T-helper 17 cell (primary cell): ENCODE measurements at regions not wholly inside any gene's neighbourhood (a gene's known extent, or its start where the extent isn't known, plus 50 kb on each side); places are given as distances from the start of the nearest gene placed in this dataset.
"Not testable (repeated sequence)": the region's sequence is repeated elsewhere in the genome, so short reads cannot be mapped to it uniquely, and the experiment has no call there.

Experiments
- ATAC-seq: fragments of 150-1000 bp; cut with Tn5 transposase; 2 replicates; pipeline ENCODE4 v1.10.0; 2021; ENCODE audit warnings: mild to moderate bottlenecking, moderate library complexity
- DNase-seq, 3 donors: peaks; one replicate each; pipeline versions ENCODE4 v3.0.0 to v3.0.0-alpha.2; 2020 to 2021
- H3K9me3 ChIP-seq: one replicate; pipeline ENCODE4 v1.7.0; 2013; ENCODE audit warnings: low read length, mild to moderate bottlenecking; ENCODE audit not compliant: control insufficient read depth, poor library complexity, severe bottlenecking
- H3K27ac Mint-ChIP-seq: one replicate; pipeline ENCODE4 v1.8.0; 2022; ENCODE audit warnings: mild to moderate bottlenecking, moderate library complexity, mixed read lengths
- H3K27me3 Mint-ChIP-seq: one replicate; pipeline ENCODE4 v1.8.0; 2022; ENCODE audit warnings: mixed read lengths
- H3K36me3 Mint-ChIP-seq: one replicate; pipeline ENCODE4 v1.8.0; 2022; ENCODE audit warnings: low read depth, mixed read lengths
- H3K4me1 Mint-ChIP-seq: one replicate; pipeline ENCODE4 v1.8.0; 2022; ENCODE audit warnings: mild to moderate bottlenecking, mixed read lengths
- H3K4me3 Mint-ChIP-seq: one replicate; pipeline ENCODE4 v1.8.0; 2022; ENCODE audit warnings: mild to moderate bottlenecking, moderate library complexity, mixed read lengths

GRCh38 chr4:82301390-82301789 lies 72.4 kb downstream of the HNRNPD start:
- not testable (repeated sequence) for ATAC-seq, H3K27ac Mint-ChIP-seq, H3K4me3 Mint-ChIP-seq, DNase-seq, H3K27me3 Mint-ChIP-seq, H3K36me3 Mint-ChIP-seq, H3K4me1 Mint-ChIP-seq, H3K9me3 ChIP-seq

- Mint-ChIP-seq H3K4me3 (peak overlapping the region; percentile 41), H3K4me1 (peaks cover 8% of the 10 kb centered on the region), H3K27me3 (no peaks in the 10 kb centered on the region), H3K36me3 (no peaks in the 10 kb centered on the region), H3K27ac (no peak overlapping the region)
- H3K9me3 ChIP-seq = no peaks in the 10 kb centered on the region
- ATAC-seq (peak; percentile 94), DNase-seq (no peak)
These were observed 80.5 kb downstream of the HNRNPD start for GRCh38 chr4:82293304-82293703.

- no peak overlapping the region for H3K27ac Mint-ChIP-seq
- peaks cover 22% of the 10 kb centered on the region for H3K4me1 Mint-ChIP-seq
- peaks cover 3% of the 10 kb centered on the region for H3K27me3 Mint-ChIP-seq
- ATAC-seq (no peak), DNase-seq (no peak)
- H3K36me3 Mint-ChIP-seq = no peaks in the 10 kb centered on the region
- H3K4me3 Mint-ChIP-seq = no peak overlapping the region
- H3K9me3 ChIP-seq = no peaks in the 10 kb centered on the region
These were observed 86.1 kb downstream of the HNRNPD start for GRCh38 chr4:82287720-82288119.

- H3K27me3 Mint-ChIP-seq = peaks cover 8% of the 10 kb centered on the region
- peak overlapping the region; percentile 86 for H3K27ac Mint-ChIP-seq
- DNase-seq (peak; percentile 97 to 99 (median 99)), ATAC-seq (peak; percentile 95)
- H3K9me3 ChIP-seq = no peaks in the 10 kb centered on the region
- H3K4me1 Mint-ChIP-seq = peaks cover 21% of the 10 kb centered on the region
- no peaks in the 10 kb centered on the region for H3K36me3 Mint-ChIP-seq
- H3K4me3 Mint-ChIP-seq = peak overlapping the region; percentile 88
These were observed 88.7 kb downstream of the HNRNPD start for GRCh38 chr4:82284858-82285805.

GRCh38 chr4:82284475-82284857 lies 89.3 kb downstream of the HNRNPD start:
- no peaks in the 10 kb centered on the region for H3K9me3 ChIP-seq
- Mint-ChIP-seq H3K4me3 (peak overlapping the region; percentile 88), H3K4me1 (peaks cover 21% of the 10 kb centered on the region), H3K27ac (peak overlapping the region; percentile 86), H3K36me3 (no peaks in the 10 kb centered on the region), H3K27me3 (peaks cover 8% of the 10 kb centered on the region)
- no peak for ATAC-seq
- no peak for DNase-seq

- no peaks in the 10 kb centered on the region for H3K9me3 ChIP-seq
- DNase-seq (no peak), ATAC-seq (no peak)
- peaks cover 8% of the 10 kb centered on the region for H3K27me3 Mint-ChIP-seq
- peaks cover 2% of the 10 kb centered on the region for H3K36me3 Mint-ChIP-seq
- H3K4me3 Mint-ChIP-seq = no peak overlapping the region
- no peak overlapping the region for H3K27ac Mint-ChIP-seq
- H3K4me1 Mint-ChIP-seq = peaks cover 21% of the 10 kb centered on the region
These were observed 90.9 kb downstream of the HNRNPD start for GRCh38 chr4:82282875-82283274.

- not testable (repeated sequence) for H3K27me3 Mint-ChIP-seq, DNase-seq, H3K4me3 Mint-ChIP-seq, H3K9me3 ChIP-seq, H3K27ac Mint-ChIP-seq, ATAC-seq, H3K36me3 Mint-ChIP-seq
- H3K4me1 Mint-ChIP-seq = peaks cover 16% of the 10 kb centered on the region
These were observed 94.2 kb downstream of the HNRNPD start for GRCh38 chr4:82279550-82279949.

- Mint-ChIP-seq H3K4me1 (peaks cover 12% of the 10 kb centered on the region), H3K27ac (no peak overlapping the region), H3K4me3 (no peak overlapping the region), H3K27me3 (peaks cover 11% of the 10 kb centered on the region), H3K36me3 (peaks cover 9% of the 10 kb centered on the region)
- DNase-seq (no peak), ATAC-seq (no peak)
- H3K9me3 ChIP-seq = no peaks in the 10 kb centered on the region
These were observed 97.5 kb downstream of the HNRNPD start for GRCh38 chr4:82276332-82276640.

- H3K27ac Mint-ChIP-seq = no peak overlapping the region
- peaks cover 12% of the 10 kb centered on the region for H3K4me1 Mint-ChIP-seq
- H3K4me3 Mint-ChIP-seq = no peak overlapping the region
- DNase-seq (no peak), ATAC-seq (no peak)
- H3K27me3 Mint-ChIP-seq = peaks cover 11% of the 10 kb centered on the region
- peaks cover 9% of the 10 kb centered on the region for H3K36me3 Mint-ChIP-seq
- no peaks in the 10 kb centered on the region for H3K9me3 ChIP-seq
These were observed 98.1 kb downstream of the HNRNPD start for GRCh38 chr4:82275431-82276331.

GRCh38 chr4:82274700-82275099 lies 99.1 kb downstream of the HNRNPD start:
- DNase-seq, H3K9me3 ChIP-seq, H3K4me3 Mint-ChIP-seq, H3K36me3 Mint-ChIP-seq, H3K27ac Mint-ChIP-seq, ATAC-seq: not testable (repeated sequence)
- Mint-ChIP-seq H3K27me3 (peaks cover 11% of the 10 kb centered on the region), H3K4me1 (peaks cover 12% of the 10 kb centered on the region)

- H3K27ac Mint-ChIP-seq, H3K36me3 Mint-ChIP-seq: not testable (repeated sequence)
These were observed 101.3 kb downstream of the HNRNPD start for GRCh38 chr4:82272523-82272922.

GRCh38 chr4:82271915-82272480 lies 101.8 kb downstream of the HNRNPD start:
- DNase-seq, H3K27ac Mint-ChIP-seq, H3K36me3 Mint-ChIP-seq, H3K4me3 Mint-ChIP-seq, ATAC-seq, H3K9me3 ChIP-seq: not testable (repeated sequence)
- H3K4me1 Mint-ChIP-seq = peaks cover 21% of the 10 kb centered on the region
- H3K27me3 Mint-ChIP-seq = peaks cover 13% of the 10 kb centered on the region

More at GRCh38 chr4:82272523-82272922, 101.3 kb downstream of the HNRNPD start:
- not testable (repeated sequence) for ATAC-seq, H3K4me3 Mint-ChIP-seq, DNase-seq, H3K9me3 ChIP-seq
- Mint-ChIP-seq H3K4me1 (peaks cover 20% of the 10 kb centered on the region), H3K27me3 (peaks cover 11% of the 10 kb centered on the region)

GRCh38 chr4:82268826-82269193 lies 105.0 kb downstream of the HNRNPD start:
- ATAC-seq = no peak
- Mint-ChIP-seq H3K4me1 (peaks cover 16% of the 10 kb centered on the region), H3K36me3 (peaks cover 3% of the 10 kb centered on the region), H3K4me3 (no peak overlapping the region), H3K27me3 (peaks cover 17% of the 10 kb centered on the region), H3K27ac (no peak overlapping the region)
- H3K9me3 ChIP-seq = no peaks in the 10 kb centered on the region
- no peak for DNase-seq
